HEK293T (cell line): ENCODE measurements at regions not wholly inside any gene's neighbourhood (a gene's known extent, or its start where the extent isn't known, plus 50 kb on each side); places are given as distances from the start of the nearest gene placed in this dataset.

Experiments used
- ARNT ChIP-seq: fragments of 450-650 bp; IDR thresholded peaks from 2 replicates; pipeline ENCODE4 v1.6.1; 2017; ENCODE audit warnings: mild to moderate bottlenecking
- BHLHE40 ChIP-seq: fragments of 450-650 bp; IDR thresholded peaks from 2 replicates; pipeline ENCODE4 v1.6.1; 2016; ENCODE audit warnings: mild to moderate bottlenecking, moderate library complexity, borderline replicate concordance
- ELF4 ChIP-seq: fragments of 450-650 bp; IDR thresholded peaks from 2 replicates; pipeline ENCODE4 v1.6.1; 2017; ENCODE audit warnings: antibody characterized with exemption
- FOXA1 ChIP-seq: fragments of 450-650 bp; IDR thresholded peaks from 2 replicates; pipeline ENCODE4 v1.6.1; 2016; ENCODE audit warnings: mild to moderate bottlenecking
- FOXK2 ChIP-seq: fragments of 450-650 bp; IDR thresholded peaks from 2 replicates; pipeline ENCODE4 v1.6.1; 2016; ENCODE audit warnings: mild to moderate bottlenecking
- FOXM1 ChIP-seq: fragments of 450-650 bp; IDR thresholded peaks from 2 replicates; pipeline ENCODE4 v1.6.1; 2017; ENCODE audit warnings: mild to moderate bottlenecking, borderline replicate concordance
- HDGF ChIP-seq: fragments of 450-650 bp; IDR thresholded peaks from 2 replicates; pipeline ENCODE4 v1.6.1; 2017; ENCODE audit warnings: antibody characterized with exemption, borderline replicate concordance
- NFRKB ChIP-seq: fragments of 450-650 bp; IDR thresholded peaks from 2 replicates; pipeline ENCODE4 v1.6.1; 2016; ENCODE audit warnings: mild to moderate bottlenecking, moderate library complexity
- SP1 ChIP-seq: fragments of 450-650 bp; IDR thresholded peaks from 2 replicates; pipeline ENCODE4 v1.6.1; 2017
- SUZ12 ChIP-seq: fragments of 450-650 bp; IDR thresholded peaks from 2 replicates; pipeline ENCODE4 v1.6.1; 2016; ENCODE audit warnings: mild to moderate bottlenecking
- TARDBP ChIP-seq: fragments of 450-650 bp; IDR thresholded peaks from 2 replicates; pipeline ENCODE4 v1.6.1; 2016
- ZNF384 ChIP-seq: fragments of 450-650 bp; IDR thresholded peaks from 2 replicates; pipeline ENCODE4 v1.6.1; 2016
- TF ChIP-seq, protein P1 (sequence below): fragments of 450-650 bp; IDR thresholded peaks from 2 replicates; pipeline ENCODE4 v1.6.1; 2016

DNA sequence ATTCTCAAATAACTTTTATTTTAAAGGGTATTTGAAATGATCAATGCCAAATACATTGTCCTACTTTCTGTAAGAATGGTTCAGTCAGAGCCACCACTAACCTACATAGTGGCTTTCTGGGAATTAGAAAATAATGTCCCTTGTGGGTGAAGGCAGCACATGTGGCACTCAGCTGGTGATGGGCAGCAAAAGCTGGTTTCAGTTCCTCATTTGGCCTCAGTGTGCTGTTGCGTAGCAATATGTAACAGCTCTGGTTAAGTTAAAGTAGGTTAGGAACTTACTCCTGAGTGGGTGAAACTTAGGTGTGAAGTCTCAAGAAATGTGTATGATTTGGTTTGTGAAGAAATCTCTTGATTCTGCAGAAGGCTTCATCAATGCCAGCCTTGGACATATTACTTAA is 99.6 kb upstream of the SPEF2 start:
- TF ChIP-seq BHLHE40 (no peak), SUZ12 (no peak), SP1 (no peak), ARNT (no peak), NFRKB (no peak), ZNF384 (no peak), ELF4 (no peak), FOXM1 (no peak), HDGF (no peak), TARDBP (no peak), FOXK2 (no peak), FOXA1 (no peak)
- TF ChIP-seq, protein P1, sequence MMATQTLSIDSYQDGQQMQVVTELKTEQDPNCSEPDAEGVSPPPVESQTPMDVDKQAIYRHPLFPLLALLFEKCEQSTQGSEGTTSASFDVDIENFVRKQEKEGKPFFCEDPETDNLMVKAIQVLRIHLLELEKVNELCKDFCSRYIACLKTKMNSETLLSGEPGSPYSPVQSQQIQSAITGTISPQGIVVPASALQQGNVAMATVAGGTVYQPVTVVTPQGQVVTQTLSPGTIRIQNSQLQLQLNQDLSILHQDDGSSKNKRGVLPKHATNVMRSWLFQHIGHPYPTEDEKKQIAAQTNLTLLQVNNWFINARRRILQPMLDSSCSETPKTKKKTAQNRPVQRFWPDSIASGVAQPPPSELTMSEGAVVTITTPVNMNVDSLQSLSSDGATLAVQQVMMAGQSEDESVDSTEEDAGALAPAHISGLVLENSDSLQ: no peak
